Ovary (tissue), 3 donors: ENCODE measurements at regions not wholly inside any gene's neighbourhood (a gene's known extent, or its start where the extent isn't known, plus 50 kb on each side); places are given as distances from the start of the nearest gene placed in this dataset.

Experiments
- EP300 ChIP-seq: sonication (generic); formaldehyde crosslinking; IDR thresholded peaks from one replicate; pipeline ENCODE4 v1.6.1; 2017; ENCODE audit warnings: antibody characterized with exemption
- POLR2A ChIP-seq: fragments of 450-650 bp; IDR thresholded peaks from one replicate; pipeline ENCODE4 v1.6.1; 2017; ENCODE audit warnings: antibody characterized with exemption, mild to moderate bottlenecking, moderate library complexity
- TF ChIP-seq, protein P1 (sequence below), 3 donors: fragments of 450-650 bp in 2 of 3; fragments of 200-600 bp in 1 of 3; IDR thresholded peaks; one replicate each; pipeline versions ENCODE4 v1.5.1 to v1.8.0; 2016 to 2022; ENCODE audit warnings: antibody characterized with exemption in 3 of 3, mild to moderate bottlenecking in 1 of 3
- donor health status: DM: no; HTN: no; CAD: no.

GRCh38 chr6:92635553-92636153 is 783.7 kb downstream of the EPHA7 start:
- TF ChIP-seq, protein P1, sequence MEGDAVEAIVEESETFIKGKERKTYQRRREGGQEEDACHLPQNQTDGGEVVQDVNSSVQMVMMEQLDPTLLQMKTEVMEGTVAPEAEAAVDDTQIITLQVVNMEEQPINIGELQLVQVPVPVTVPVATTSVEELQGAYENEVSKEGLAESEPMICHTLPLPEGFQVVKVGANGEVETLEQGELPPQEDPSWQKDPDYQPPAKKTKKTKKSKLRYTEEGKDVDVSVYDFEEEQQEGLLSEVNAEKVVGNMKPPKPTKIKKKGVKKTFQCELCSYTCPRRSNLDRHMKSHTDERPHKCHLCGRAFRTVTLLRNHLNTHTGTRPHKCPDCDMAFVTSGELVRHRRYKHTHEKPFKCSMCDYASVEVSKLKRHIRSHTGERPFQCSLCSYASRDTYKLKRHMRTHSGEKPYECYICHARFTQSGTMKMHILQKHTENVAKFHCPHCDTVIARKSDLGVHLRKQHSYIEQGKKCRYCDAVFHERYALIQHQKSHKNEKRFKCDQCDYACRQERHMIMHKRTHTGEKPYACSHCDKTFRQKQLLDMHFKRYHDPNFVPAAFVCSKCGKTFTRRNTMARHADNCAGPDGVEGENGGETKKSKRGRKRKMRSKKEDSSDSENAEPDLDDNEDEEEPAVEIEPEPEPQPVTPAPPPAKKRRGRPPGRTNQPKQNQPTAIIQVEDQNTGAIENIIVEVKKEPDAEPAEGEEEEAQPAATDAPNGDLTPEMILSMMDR (IDR thresholded peaks at IDR 0.05) = no peak
- TF ChIP-seq POLR2A = no peak
- TF ChIP-seq EP300 = no peak
